Astrocyte (in vitro differentiated cells and primary cell): ENCODE measurements at regions not wholly inside any gene's neighbourhood (a gene's known extent, or its start where the extent isn't known, plus 50 kb on each side); places are given as distances from the start of the nearest gene placed in this dataset.

ENCODE experiments used
- CTCF ChIP-seq: IDR thresholded peaks from 2 replicates; pipeline ENCODE4 v1.5.1; 2011; ENCODE audit warnings: low read depth, mild to moderate bottlenecking, inconsistent platforms, low read length, moderate library complexity; ENCODE audit not compliant: insufficient read depth
- EZH2 ChIP-seq: IDR thresholded peaks from 2 replicates; pipeline ENCODE4 v1.6.1; 2012; ENCODE audit warnings: mild to moderate bottlenecking, low read length, inconsistent platforms; ENCODE audit not compliant: insufficient read depth

GRCh38 chr16:61391896-61392295 is 644.3 kb downstream of the CDH8 start:
- no peak for TF ChIP-seq EZH2
- TF ChIP-seq CTCF = no peak
